Astrocyte of the hippocampus (primary cell): ENCODE measurements at regions not wholly inside any gene's neighbourhood (a gene's known extent, or its start where the extent isn't known, plus 50 kb on each side); places are given as distances from the start of the nearest gene placed in this dataset.

Source experiments
- DNase-seq: peaks from one replicate; pipeline ENCODE4 v3.0.0; 2011; ENCODE audit warnings: low read depth, low spot score

GRCh38 chr13:62702502-62702901, 1286.9 kb upstream of the PCDH20 start:
- no peak for DNase-seq

GRCh38 chr13:62697701-62698100, 1282.1 kb upstream of the PCDH20 start:
- DNase-seq, result no peak

- no peak for DNase-seq
These were observed 1280.8 kb upstream of the PCDH20 start for GRCh38 chr13:62696490-62696889.

GRCh38 chr13:62687732-62688131, 1272.1 kb upstream of the PCDH20 start:
- no peak for DNase-seq

- DNase-seq, result no peak
These were observed 1268.7 kb upstream of the PCDH20 start for GRCh38 chr13:62684359-62684758.

- DNase-seq, result no peak
These were observed 1267.1 kb upstream of the PCDH20 start for GRCh38 chr13:62682788-62683187.

GRCh38 chr13:62678039-62678438, 1262.4 kb upstream of the PCDH20 start:
- no peak for DNase-seq

GRCh38 chr13:62663767-62664166, 1248.1 kb upstream of the PCDH20 start:
- no peak for DNase-seq

- no peak for DNase-seq
These were observed 1243.7 kb upstream of the PCDH20 start for GRCh38 chr13:62659365-62659764.

GRCh38 chr13:62653371-62653770, 1237.7 kb upstream of the PCDH20 start:
- DNase-seq, result no peak

- DNase-seq, result no peak
These were observed 1228.3 kb upstream of the PCDH20 start for GRCh38 chr13:62643799-62644524.

- peak; percentile 34 for DNase-seq
These were observed 1227.4 kb upstream of the PCDH20 start for GRCh38 chr13:62643007-62643483.

GRCh38 chr13:62635161-62635560, 1219.5 kb upstream of the PCDH20 start:
- DNase-seq, result no peak

- no peak for DNase-seq
These were observed 1217.8 kb upstream of the PCDH20 start for GRCh38 chr13:62633448-62633847.

GRCh38 chr13:62631619-62632018, 1216.0 kb upstream of the PCDH20 start:
- DNase-seq, result no peak

- DNase-seq, result no peak
These were observed 1215.5 kb upstream of the PCDH20 start for GRCh38 chr13:62631124-62631523.

- no peak for DNase-seq
These were observed 1214.0 kb upstream of the PCDH20 start for GRCh38 chr13:62629618-62630017.

- no peak for DNase-seq
These were observed 1211.6 kb upstream of the PCDH20 start for GRCh38 chr13:62627226-62627625.

GRCh38 chr13:62626771-62627170, 1211.1 kb upstream of the PCDH20 start:
- no peak for DNase-seq

GRCh38 chr13:62625214-62625881, 1209.7 kb upstream of the PCDH20 start:
- no peak for DNase-seq

GRCh38 chr13:62613819-62614218, 1198.2 kb upstream of the PCDH20 start:
- no peak for DNase-seq

GRCh38 chr13:62611343-62611742, 1195.7 kb upstream of the PCDH20 start:
- DNase-seq, result no peak

GRCh38 chr13:62598708-62599107, 1183.1 kb upstream of the PCDH20 start:
- no peak for DNase-seq
